ENCODE measurements at regions not wholly inside any gene's neighbourhood (a gene's known extent, or its start where the extent isn't known, plus 50 kb on each side); places are given as distances from the start of the nearest gene placed in this dataset.

DNA sequence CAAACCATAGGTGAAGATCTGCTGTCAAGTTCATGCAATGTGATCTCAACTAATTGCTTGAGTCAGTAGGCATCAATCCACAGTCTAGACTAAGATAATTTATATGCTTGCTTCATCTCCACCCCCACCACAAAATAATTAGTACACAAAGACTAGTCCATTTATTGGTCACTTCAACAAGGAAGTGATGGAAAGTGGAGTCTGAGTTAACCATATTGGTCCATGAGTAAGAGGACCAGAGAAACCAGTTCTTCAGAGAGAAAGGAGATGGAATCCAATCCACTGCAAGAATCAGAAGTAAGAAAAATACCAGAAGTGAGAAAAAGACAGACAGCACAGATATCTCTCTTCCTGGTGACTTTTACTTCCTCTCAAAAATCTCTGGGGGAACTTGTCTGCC is 366.5 kb downstream of the CHSY3 start:
- TF ChIP-seq EZH2 (IDR thresholded peaks at IDR 0.05; ENCODE audit: low read depth, unreplicated experiment) (no peak), JUNB (IDR thresholded peaks at IDR 0.05; ENCODE audit: unreplicated experiment) (no peak), CTCF (conservative IDR thresholded peaks at IDR 0.05; ENCODE audit: low read depth in 2 of 2) (no peak), ZNF331 (CRISPR knock-in tag; IDR thresholded peaks at IDR 0.05; ENCODE audit: low read depth) (no peak), POLR2AphosphoS5 (IDR thresholded peaks at IDR 0.05; ENCODE audit: low read depth) (no peak), ZNF114 (CRISPR knock-in tag; IDR thresholded peaks at IDR 0.05) (no peak), EZH2phosphoT487 (IDR thresholded peaks at IDR 0.05; ENCODE audit: unreplicated experiment) (no peak), REST (IDR thresholded peaks at IDR 0.05; ENCODE audit: unreplicated experiment) (no peak), STAT1 (IDR thresholded peaks at IDR 0.05; ENCODE audit: unreplicated experiment) (no peak), CREB1 (CRISPR knock-in tag; IDR thresholded peaks at IDR 0.05; ENCODE audit: low read depth) (no peak)
- TF ChIP-seq, protein P1, sequence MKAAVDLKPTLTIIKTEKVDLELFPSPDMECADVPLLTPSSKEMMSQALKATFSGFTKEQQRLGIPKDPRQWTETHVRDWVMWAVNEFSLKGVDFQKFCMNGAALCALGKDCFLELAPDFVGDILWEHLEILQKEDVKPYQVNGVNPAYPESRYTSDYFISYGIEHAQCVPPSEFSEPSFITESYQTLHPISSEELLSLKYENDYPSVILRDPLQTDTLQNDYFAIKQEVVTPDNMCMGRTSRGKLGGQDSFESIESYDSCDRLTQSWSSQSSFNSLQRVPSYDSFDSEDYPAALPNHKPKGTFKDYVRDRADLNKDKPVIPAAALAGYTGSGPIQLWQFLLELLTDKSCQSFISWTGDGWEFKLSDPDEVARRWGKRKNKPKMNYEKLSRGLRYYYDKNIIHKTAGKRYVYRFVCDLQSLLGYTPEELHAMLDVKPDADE (IDR thresholded peaks at IDR 0.05): no peak

Data from GM23338 (cell line).